HCT116 (cell line): ENCODE measurements at regions not wholly inside any gene's neighbourhood (a gene's known extent, or its start where the extent isn't known, plus 50 kb on each side); places are given as distances from the start of the nearest gene placed in this dataset.

ENCODE experiments used
- ATF3 ChIP-seq: IDR thresholded peaks from 2 replicates; pipeline ENCODE4 v1.6.1; 2012
- CTCF ChIP-seq, 3 experiments: fragments of 200-600 bp in 1 of 3; sonication (generic) in 1 of 3; IDR thresholded peaks in 2 of 3; conservative IDR thresholded peaks in 1 of 3; 2 replicates each; pipeline ENCODE4 v1.5.1; 2012 to 2017; ENCODE audit warnings: low read depth in 2 of 3, low read length in 2 of 3, antibody characterized with exemption in 1 of 3, borderline replicate concordance in 1 of 3, control low read depth in 1 of 3, mild to moderate bottlenecking in 1 of 3, mixed read lengths in 1 of 3, mixed run types in 1 of 3, moderate library complexity in 1 of 3; ENCODE audit not compliant: insufficient read depth in 1 of 3
- EGR1 ChIP-seq: IDR thresholded peaks from 2 replicates; pipeline ENCODE4 v1.6.1; 2012; ENCODE audit warnings: low read depth
- ELF1 ChIP-seq: IDR thresholded peaks from 2 replicates; pipeline ENCODE4 v1.6.1; 2012; ENCODE audit warnings: low read depth, borderline replicate concordance
- EZH2 ChIP-seq: fragments of 200-600 bp; sonication (generic); IDR thresholded peaks from 2 replicates; pipeline ENCODE4 v1.6.1; 2017; ENCODE audit warnings: antibody characterized with exemption, mixed run types
- EZH2phosphoT487 ChIP-seq: fragments of 200-600 bp; IDR thresholded peaks from 2 replicates; pipeline ENCODE4 v1.6.1; 2018; ENCODE audit warnings: antibody characterized with exemption, borderline replicate concordance
- FOSL1 ChIP-seq: IDR thresholded peaks from 2 replicates; pipeline ENCODE4 v1.6.1; 2012; ENCODE audit warnings: low read depth
- POLR2A ChIP-seq: IDR thresholded peaks from 2 replicates; pipeline ENCODE4 v1.7.0; 2011; ENCODE audit warnings: borderline replicate concordance; ENCODE audit not compliant: insufficient read depth, insufficient read length; ENCODE audit errors: extremely low read depth
- POLR2AphosphoS5 ChIP-seq: IDR thresholded peaks from 2 replicates; pipeline ENCODE4 v1.6.1; 2011; ENCODE audit warnings: mild to moderate bottlenecking, low read depth, low read length, moderate library complexity
- YY1 ChIP-seq: IDR thresholded peaks from 2 replicates; pipeline ENCODE4 v1.6.1; 2011; ENCODE audit warnings: low read length, low read depth, moderate library complexity, mild to moderate bottlenecking; ENCODE audit not compliant: insufficient replicate concordance; ENCODE audit errors: extremely low read depth
- TF ChIP-seq, protein P1 (sequence below): IDR thresholded peaks from 2 replicates; pipeline ENCODE4 v1.6.1; 2012

GRCh38 chr12:107394693-107395092, 290.9 kb upstream of the PWP1 start:
- no peak for TF ChIP-seq CTCF (IDR thresholded peaks at IDR 0.05 in 2 of 3, conservative IDR thresholded peaks at IDR 0.05 in 1 of 3; ENCODE audit: borderline replicate concordance in 1 of 3, insufficient read depth in 1 of 3, low read depth in 2 of 3, low read length in 2 of 3)
- TF ChIP-seq POLR2A, result no peak
- TF ChIP-seq, protein P1, sequence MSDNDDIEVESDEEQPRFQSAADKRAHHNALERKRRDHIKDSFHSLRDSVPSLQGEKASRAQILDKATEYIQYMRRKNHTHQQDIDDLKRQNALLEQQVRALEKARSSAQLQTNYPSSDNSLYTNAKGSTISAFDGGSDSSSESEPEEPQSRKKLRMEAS, result no peak
- no peak for TF ChIP-seq POLR2AphosphoS5
- no peak for TF ChIP-seq EZH2
- no peak for TF ChIP-seq EZH2phosphoT487
- TF ChIP-seq EGR1, result no peak
- TF ChIP-seq YY1, result no peak
- TF ChIP-seq ELF1, result no peak
- TF ChIP-seq FOSL1, result no peak
- TF ChIP-seq ATF3, result no peak
